ENCODE measurements at regions not wholly inside any gene's neighbourhood (a gene's known extent, or its start where the extent isn't known, plus 50 kb on each side); places are given as distances from the start of the nearest gene placed in this dataset.

DNA sequence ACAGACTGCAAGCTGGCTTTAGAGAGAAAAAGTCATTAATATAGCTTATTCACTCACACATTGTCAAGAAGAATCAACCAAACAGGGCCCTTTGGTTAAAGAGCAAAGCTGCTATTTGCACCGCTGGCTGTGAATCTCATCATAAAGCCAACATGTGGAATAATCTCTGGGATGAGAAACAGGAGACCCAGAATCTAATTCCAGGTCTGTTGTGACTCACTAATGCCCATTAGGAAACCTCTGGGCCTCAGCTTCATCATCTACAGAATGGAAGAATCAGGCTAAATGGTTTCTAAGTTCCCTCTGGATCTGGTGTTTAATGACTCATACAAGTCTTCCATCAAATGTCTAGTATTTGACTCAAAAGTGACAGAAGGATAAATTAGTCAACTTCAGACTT is 591.7 kb upstream of the DDX18 start:
- TF ChIP-seq, protein P1, sequence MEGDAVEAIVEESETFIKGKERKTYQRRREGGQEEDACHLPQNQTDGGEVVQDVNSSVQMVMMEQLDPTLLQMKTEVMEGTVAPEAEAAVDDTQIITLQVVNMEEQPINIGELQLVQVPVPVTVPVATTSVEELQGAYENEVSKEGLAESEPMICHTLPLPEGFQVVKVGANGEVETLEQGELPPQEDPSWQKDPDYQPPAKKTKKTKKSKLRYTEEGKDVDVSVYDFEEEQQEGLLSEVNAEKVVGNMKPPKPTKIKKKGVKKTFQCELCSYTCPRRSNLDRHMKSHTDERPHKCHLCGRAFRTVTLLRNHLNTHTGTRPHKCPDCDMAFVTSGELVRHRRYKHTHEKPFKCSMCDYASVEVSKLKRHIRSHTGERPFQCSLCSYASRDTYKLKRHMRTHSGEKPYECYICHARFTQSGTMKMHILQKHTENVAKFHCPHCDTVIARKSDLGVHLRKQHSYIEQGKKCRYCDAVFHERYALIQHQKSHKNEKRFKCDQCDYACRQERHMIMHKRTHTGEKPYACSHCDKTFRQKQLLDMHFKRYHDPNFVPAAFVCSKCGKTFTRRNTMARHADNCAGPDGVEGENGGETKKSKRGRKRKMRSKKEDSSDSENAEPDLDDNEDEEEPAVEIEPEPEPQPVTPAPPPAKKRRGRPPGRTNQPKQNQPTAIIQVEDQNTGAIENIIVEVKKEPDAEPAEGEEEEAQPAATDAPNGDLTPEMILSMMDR (IDR thresholded peaks at IDR 0.05; ENCODE audit: borderline replicate concordance, extremely low read depth, low read length, poor library complexity, severe bottlenecking): no peak
- no peak for TF ChIP-seq EZH2 (IDR thresholded peaks at IDR 0.05; ENCODE audit: borderline replicate concordance, low read depth, low read length, severe bottlenecking)

All from DND-41 (cell line).